Ishikawa (cell line): ENCODE measurements at regions not wholly inside any gene's neighbourhood (a gene's known extent, or its start where the extent isn't known, plus 50 kb on each side); places are given as distances from the start of the nearest gene placed in this dataset.

Experiments used
- CEBPB ChIP-seq: IDR thresholded peaks from 2 replicates; pipeline ENCODE4 v1.6.1; 2012
- CREB1 ChIP-seq: IDR thresholded peaks from 2 replicates; pipeline ENCODE4 v1.6.1; 2012; ENCODE audit warnings: low read depth
- EGR1 ChIP-seq: IDR thresholded peaks from 2 replicates; pipeline ENCODE4 v1.6.1; 2012
- EP300 ChIP-seq: IDR thresholded peaks from 2 replicates; pipeline ENCODE4 v1.6.1; 2012; ENCODE audit warnings: borderline replicate concordance
- FOXM1 ChIP-seq: IDR thresholded peaks from 2 replicates; pipeline ENCODE4 v1.6.1; 2012; ENCODE audit warnings: low read depth, borderline replicate concordance
- MAX ChIP-seq: IDR thresholded peaks from 2 replicates; pipeline ENCODE4 v1.6.1; 2012
- NFIC ChIP-seq: IDR thresholded peaks from 2 replicates; pipeline ENCODE4 v1.6.1; 2012
- RAD21 ChIP-seq: IDR thresholded peaks from 2 replicates; pipeline ENCODE4 v1.6.1; 2012; ENCODE audit warnings: low read depth
- TAF1 ChIP-seq: IDR thresholded peaks from 2 replicates; pipeline ENCODE4 v1.6.1; 2012; ENCODE audit warnings: low read depth, mild to moderate bottlenecking
- TCF12 ChIP-seq: IDR thresholded peaks from 2 replicates; pipeline ENCODE4 v1.6.1; 2012; ENCODE audit warnings: low read depth
- TEAD4 ChIP-seq: IDR thresholded peaks from 2 replicates; pipeline ENCODE4 v1.6.1; 2012
- USF1 ChIP-seq: IDR thresholded peaks from 2 replicates; pipeline ENCODE4 v1.6.1; 2012
- YY1 ChIP-seq: IDR thresholded peaks from 2 replicates; pipeline ENCODE4 v1.6.1; 2012; ENCODE audit warnings: low read depth
- ZBTB7A ChIP-seq: IDR thresholded peaks from 2 replicates; pipeline ENCODE4 v1.6.1; 2012; ENCODE audit warnings: low read depth
- TF ChIP-seq, protein P1 (sequence below): IDR thresholded peaks from 2 replicates; pipeline ENCODE4 v1.6.1; 2012; ENCODE audit warnings: low read depth, mild to moderate bottlenecking

DNA sequence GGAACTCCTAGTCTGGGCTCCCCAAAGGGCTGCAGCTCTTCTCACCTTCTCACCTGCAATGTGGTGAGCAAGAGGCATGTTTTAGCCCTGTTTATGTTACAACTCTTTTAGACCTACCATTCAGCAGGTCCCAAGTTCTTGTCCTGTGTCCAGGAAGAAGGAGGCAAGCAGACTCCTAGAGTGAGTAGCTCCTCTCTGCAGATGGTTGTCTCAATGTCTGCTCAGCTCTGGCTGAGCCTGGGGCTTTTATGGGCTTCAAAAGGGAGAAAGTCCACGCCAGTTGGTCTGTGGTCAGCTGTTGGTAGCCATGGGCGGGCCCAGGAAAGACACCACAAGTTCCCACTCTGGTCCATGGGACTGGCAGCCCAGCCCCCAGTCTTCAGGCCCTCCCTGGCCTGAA, 148.1 kb upstream of the HS6ST1 start:
- no peak for TF ChIP-seq EGR1
- TF ChIP-seq EP300 = no peak
- TF ChIP-seq ZBTB7A = no peak
- no peak for TF ChIP-seq RAD21
- TF ChIP-seq CEBPB = no peak
- no peak for TF ChIP-seq USF1
- no peak for TF ChIP-seq NFIC
- TF ChIP-seq YY1 = no peak
- TF ChIP-seq TEAD4 = no peak
- no peak for TF ChIP-seq TCF12
- no peak for TF ChIP-seq MAX
- no peak for TF ChIP-seq FOXM1

DNA sequence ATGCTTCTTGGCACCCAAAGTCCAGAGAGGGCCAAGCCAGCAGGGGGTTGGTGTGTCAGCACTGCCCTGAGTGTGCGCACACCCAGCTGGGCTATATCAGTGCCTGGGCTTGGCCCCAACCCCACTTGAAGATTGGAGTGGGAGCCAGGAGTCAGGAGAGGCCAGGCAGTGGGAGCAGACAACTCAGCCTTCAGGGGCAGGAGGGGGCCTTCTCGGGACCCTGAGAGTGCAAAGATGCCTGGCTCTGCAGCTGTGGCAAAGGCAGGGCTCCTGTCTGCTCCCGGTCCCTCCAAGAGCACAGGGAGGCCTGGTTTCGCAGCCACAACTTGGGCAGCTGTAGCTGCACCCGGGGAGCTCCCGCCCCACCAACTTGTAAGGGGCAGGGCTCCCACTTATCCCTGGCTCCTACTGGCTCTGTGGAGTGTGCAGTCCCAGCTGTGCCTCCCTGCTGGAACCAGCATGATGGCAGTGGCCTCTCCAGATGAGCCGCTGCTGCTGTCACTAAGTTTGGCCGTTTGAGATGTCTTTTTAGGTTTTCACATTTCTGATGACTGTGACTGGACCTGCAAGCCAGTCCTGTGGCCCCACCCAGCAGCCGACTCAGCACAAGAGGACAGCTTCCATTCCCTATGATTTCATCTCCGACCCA, 148.8 kb upstream of the HS6ST1 start:
- TF ChIP-seq TEAD4 (no peak), TCF12 (no peak), EGR1 (no peak), TAF1 (no peak), CEBPB (no peak), USF1 (no peak), CREB1 (no peak), EP300 (no peak), MAX (no peak), YY1 (no peak), RAD21 (no peak), ZBTB7A (no peak), FOXM1 (no peak), NFIC (no peak)
- TF ChIP-seq, protein P1, sequence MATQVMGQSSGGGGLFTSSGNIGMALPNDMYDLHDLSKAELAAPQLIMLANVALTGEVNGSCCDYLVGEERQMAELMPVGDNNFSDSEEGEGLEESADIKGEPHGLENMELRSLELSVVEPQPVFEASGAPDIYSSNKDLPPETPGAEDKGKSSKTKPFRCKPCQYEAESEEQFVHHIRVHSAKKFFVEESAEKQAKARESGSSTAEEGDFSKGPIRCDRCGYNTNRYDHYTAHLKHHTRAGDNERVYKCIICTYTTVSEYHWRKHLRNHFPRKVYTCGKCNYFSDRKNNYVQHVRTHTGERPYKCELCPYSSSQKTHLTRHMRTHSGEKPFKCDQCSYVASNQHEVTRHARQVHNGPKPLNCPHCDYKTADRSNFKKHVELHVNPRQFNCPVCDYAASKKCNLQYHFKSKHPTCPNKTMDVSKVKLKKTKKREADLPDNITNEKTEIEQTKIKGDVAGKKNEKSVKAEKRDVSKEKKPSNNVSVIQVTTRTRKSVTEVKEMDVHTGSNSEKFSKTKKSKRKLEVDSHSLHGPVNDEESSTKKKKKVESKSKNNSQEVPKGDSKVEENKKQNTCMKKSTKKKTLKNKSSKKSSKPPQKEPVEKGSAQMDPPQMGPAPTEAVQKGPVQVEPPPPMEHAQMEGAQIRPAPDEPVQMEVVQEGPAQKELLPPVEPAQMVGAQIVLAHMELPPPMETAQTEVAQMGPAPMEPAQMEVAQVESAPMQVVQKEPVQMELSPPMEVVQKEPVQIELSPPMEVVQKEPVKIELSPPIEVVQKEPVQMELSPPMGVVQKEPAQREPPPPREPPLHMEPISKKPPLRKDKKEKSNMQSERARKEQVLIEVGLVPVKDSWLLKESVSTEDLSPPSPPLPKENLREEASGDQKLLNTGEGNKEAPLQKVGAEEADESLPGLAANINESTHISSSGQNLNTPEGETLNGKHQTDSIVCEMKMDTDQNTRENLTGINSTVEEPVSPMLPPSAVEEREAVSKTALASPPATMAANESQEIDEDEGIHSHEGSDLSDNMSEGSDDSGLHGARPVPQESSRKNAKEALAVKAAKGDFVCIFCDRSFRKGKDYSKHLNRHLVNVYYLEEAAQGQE = no peak

DNA sequence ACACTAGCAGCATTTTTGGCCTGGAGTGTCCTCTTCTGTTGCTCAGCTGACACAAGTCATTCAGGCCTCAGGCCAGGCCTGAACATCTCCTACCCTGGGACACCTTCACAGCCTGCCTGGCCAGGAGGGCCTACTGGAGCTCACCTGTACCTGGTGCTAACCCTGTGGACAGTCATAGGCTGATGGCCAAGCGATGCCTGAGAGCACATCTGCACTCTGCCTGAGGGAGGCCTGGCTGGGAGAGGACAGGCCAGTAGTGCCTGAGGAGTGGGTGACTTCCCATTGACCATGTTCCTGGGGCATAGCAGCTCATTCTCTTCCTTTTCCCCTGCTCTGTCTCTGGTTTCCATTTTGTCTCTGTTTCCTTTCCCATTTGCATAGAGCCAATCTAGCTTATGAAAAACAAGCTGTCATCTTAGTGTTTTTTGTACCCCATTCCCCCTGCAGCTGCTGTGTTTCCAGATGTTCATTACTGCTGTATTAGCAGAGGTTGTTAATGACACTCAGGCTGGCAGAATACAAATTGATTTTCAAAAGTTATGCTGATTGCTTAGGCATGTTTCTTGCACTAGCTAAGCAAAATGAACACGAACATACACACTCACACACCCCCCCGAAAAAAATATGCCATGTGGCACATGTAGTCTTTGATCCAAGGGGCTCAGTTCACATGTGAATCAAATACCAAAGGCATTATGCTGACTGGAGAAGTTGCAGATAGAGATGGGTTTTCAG, 149.7 kb upstream of the HS6ST1 start:
- TF ChIP-seq, protein P1 = no peak
- TF ChIP-seq ZBTB7A = no peak
- no peak for TF ChIP-seq NFIC
- no peak for TF ChIP-seq TAF1
- no peak for TF ChIP-seq USF1
- no peak for TF ChIP-seq CEBPB
- TF ChIP-seq TEAD4 = no peak
- no peak for TF ChIP-seq EP300
- no peak for TF ChIP-seq MAX
- TF ChIP-seq RAD21 = no peak
- no peak for TF ChIP-seq TCF12
- no peak for TF ChIP-seq CREB1
- no peak for TF ChIP-seq FOXM1

DNA sequence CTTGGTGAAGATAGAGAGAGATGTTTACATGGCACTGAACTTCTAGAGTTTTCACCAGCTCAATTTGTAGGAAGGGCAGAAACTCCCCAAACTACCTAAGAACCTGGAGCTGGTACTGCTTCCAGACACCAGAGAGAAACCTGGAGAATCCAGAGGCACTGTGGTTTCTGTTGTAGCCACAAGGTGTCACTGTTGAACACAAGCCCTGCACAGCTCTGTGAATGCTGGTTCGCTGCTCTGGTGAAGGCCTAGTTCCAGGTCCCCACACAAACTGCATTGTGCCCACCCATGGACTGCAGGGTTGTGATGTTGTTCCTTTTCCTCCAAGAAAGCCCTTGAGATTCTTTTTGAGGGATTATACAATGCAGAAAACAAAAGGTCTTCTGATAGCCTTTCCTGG, 150.5 kb upstream of the HS6ST1 start:
- TF ChIP-seq TCF12 = peak; percentile 40; the same call in 1 of the 2 replicates
- TF ChIP-seq ZBTB7A = no peak
- TF ChIP-seq MAX = no peak
- no peak for TF ChIP-seq USF1
- TF ChIP-seq NFIC = no peak
- TF ChIP-seq EGR1 = no peak
- TF ChIP-seq FOXM1 = no peak
- TF ChIP-seq RAD21 = peak; percentile 58
- no peak for TF ChIP-seq EP300
- no peak for TF ChIP-seq CREB1
